Kidney epithelial cell (primary cell): ENCODE measurements at regions not wholly inside any gene's neighbourhood (a gene's known extent, or its start where the extent isn't known, plus 50 kb on each side); places are given as distances from the start of the nearest gene placed in this dataset.

Experiments
- DNase-seq: peaks from one replicate; pipeline ENCODE4 v3.0.0-alpha.2; 2010; ENCODE audit warnings: low read depth
- H3K27me3 ChIP-seq: 2 replicates; pipeline ENCODE4 v1.6.0; 2011; ENCODE audit warnings: low read length; ENCODE audit not compliant: control insufficient read depth, insufficient read depth
- H3K36me3 ChIP-seq: 2 replicates; pipeline ENCODE4 v1.5.1; 2011; ENCODE audit warnings: low read length; ENCODE audit not compliant: control insufficient read depth, insufficient read depth
- H3K4me3 ChIP-seq: 2 replicates; pipeline ENCODE4 v1.5.1; 2011; ENCODE audit warnings: low read depth, mild to moderate bottlenecking, control low read depth, low read length
- CTCF ChIP-seq: IDR thresholded peaks from 2 replicates; pipeline ENCODE4 v1.5.1; 2011; ENCODE audit warnings: mild to moderate bottlenecking, moderate library complexity, low read length, control low read depth, inconsistent platforms; ENCODE audit not compliant: insufficient read depth, poor library complexity, severe bottlenecking

GRCh38 chr6:116982401-116982800 lies 105.4 kb downstream of the RFX6 start:
- no peak for TF ChIP-seq CTCF

GRCh38 chr6:116983375-116983774 lies 106.3 kb downstream of the RFX6 start:
- no peak for DNase-seq
- no peaks in the 10 kb centered on the region for H3K36me3 ChIP-seq
- TF ChIP-seq CTCF: no peak
- H3K27me3 ChIP-seq: no peaks in the 10 kb centered on the region
- H3K4me3 ChIP-seq: no peak overlapping the region

More at GRCh38 chr6:116982401-116982800, 105.4 kb downstream of the RFX6 start:
- Histone ChIP-seq H3K36me3 (no peaks in the 10 kb centered on the region), H3K4me3 (no peak overlapping the region), H3K27me3 (no peaks in the 10 kb centered on the region)
- DNase-seq: no peak

- H3K36me3 ChIP-seq: no peaks in the 10 kb centered on the region
- no peak for TF ChIP-seq CTCF
- DNase-seq: no peak
- H3K4me3 ChIP-seq: no peak overlapping the region
- H3K27me3 ChIP-seq: no peaks in the 10 kb centered on the region
Measured at GRCh38 chr6:116986819-116987218, 109.8 kb downstream of the RFX6 start.

DNA sequence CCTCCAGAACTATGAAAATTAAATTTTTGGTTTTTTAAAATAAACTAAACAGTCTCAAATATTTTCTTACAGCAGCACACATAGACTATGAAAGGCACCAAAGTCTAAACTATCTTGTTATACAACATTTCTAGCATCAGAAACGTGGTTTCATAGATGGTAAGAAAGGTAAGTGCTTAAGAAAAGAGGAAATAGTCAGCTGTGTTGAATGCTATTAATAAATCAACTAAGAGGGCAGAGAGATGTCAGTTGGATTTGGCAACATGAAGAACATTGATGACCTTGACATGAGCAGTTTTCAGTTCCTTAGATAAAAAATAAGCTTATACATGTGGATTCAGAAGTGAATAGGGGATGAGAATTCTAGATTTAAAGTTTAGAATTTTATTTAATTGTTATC lies 113.6 kb downstream of the RFX6 start:
- Histone ChIP-seq H3K4me3 (no peak overlapping the region), H3K27me3 (no peaks in the 10 kb centered on the region), H3K36me3 (no peaks in the 10 kb centered on the region)
- no peak for TF ChIP-seq CTCF
- DNase-seq: no peak

- DNase-seq: no peak
- no peak overlapping the region for H3K4me3 ChIP-seq
- H3K36me3 ChIP-seq: no peaks in the 10 kb centered on the region
- TF ChIP-seq CTCF: no peak
- no peaks in the 10 kb centered on the region for H3K27me3 ChIP-seq
Measured at GRCh38 chr6:116992546-116992945, 115.5 kb downstream of the RFX6 start.

DNA sequence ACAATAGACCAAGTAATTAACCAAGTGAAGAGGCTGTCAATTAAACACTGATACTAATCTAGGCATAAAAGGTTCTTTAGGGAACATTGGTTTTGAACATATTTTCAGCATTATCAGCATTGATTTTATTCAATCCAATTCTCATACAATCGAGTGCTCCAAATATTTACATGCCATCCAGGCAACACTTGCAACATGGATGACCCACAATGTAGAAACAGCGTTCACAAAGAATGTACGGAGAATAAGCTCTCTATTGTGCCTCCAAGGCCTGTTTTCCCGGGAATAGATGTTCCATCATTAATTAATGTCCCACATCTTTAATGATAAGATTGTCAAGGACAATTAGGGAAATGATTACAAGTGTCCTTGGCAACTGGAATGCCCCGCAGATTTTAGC lies 117.4 kb downstream of the RFX6 start:
- DNase-seq: no peak
- TF ChIP-seq CTCF: no peak
- H3K4me3 ChIP-seq: no peak overlapping the region
- H3K27me3 ChIP-seq: no peaks in the 10 kb centered on the region
- H3K36me3 ChIP-seq: no peaks in the 10 kb centered on the region
